ENCODE measurements at regions not wholly inside any gene's neighbourhood (a gene's known extent, or its start where the extent isn't known, plus 50 kb on each side); places are given as distances from the start of the nearest gene placed in this dataset.

- peaks cover 3% of the 10 kb centered on the region for H3K9me3 Mint-ChIP-seq (ENCODE audit: insufficient read depth)
- H3K27ac ChIP-seq (ENCODE audit: low read length in 2 of 2): no peak overlapping the region
- TF ChIP-seq EZH2 (IDR thresholded peaks at IDR 0.05; ENCODE audit: borderline replicate concordance, insufficient read depth, low read depth, low read length, poor library complexity, severe bottlenecking): no peak
- no peak for TF ChIP-seq CTCF (IDR thresholded peaks at IDR 0.05)
- no peaks in the 10 kb centered on the region for H3K4me1 Mint-ChIP-seq
- no peaks in the 10 kb centered on the region for H3K36me3 ChIP-seq (replicated peaks in 1 of 2; ENCODE audit: control extremely low read depth in 1 of 2, control insufficient read depth in 1 of 2, extremely low read depth in 1 of 2, insufficient read depth in 2 of 2, low read length in 1 of 2)
- H3K27me3 ChIP-seq (replicated peaks in 1 of 4; ENCODE audit: control extremely low read depth in 1 of 4, control insufficient read depth in 3 of 4, insufficient read depth in 4 of 4, low read length in 3 of 4): peaks cover 0 to 3% (median 0%) of the 10 kb centered on the region in 4 experiments
- H3K4me3 ChIP-seq (ENCODE audit: control extremely low read depth in 1 of 5, extremely low read depth in 1 of 5, insufficient read depth in 1 of 5, low read depth in 2 of 5, low read length in 4 of 5): no peak overlapping the region
- no CpG with 5 or more reads among the region's 2 CpGs for WGBS (ENCODE audit: insufficient coverage)
- intact Hi-C loops (cut with micrococcal nuclease): no loop called here
- CTCF ChIA-PET: no interaction called here
- H3K9me3 ChIP-seq (ENCODE audit: control extremely low read depth in 1 of 3, control insufficient read depth in 2 of 3, insufficient read depth in 1 of 3, low read length in 2 of 3): peaks cover 0 to 8% (median 0%) of the 10 kb centered on the region in 3 donors
- no peak overlapping the region for H3K4me3 Mint-ChIP-seq
- no peak for DNase-seq
- H3K27ac Mint-ChIP-seq: no peak overlapping the region
- ATAC-seq (ENCODE audit: low read depth): no peak
- no peaks in the 10 kb centered on the region for H4K20me1 ChIP-seq (ENCODE audit: control insufficient read depth, insufficient read depth, low read length, poor library complexity, severe bottlenecking)
- no peak overlapping the region for H3K9ac ChIP-seq (ENCODE audit: low read length)
- POLR2A ChIA-PET: no interaction called here
- H3K79me2 ChIP-seq (ENCODE audit: control insufficient read depth, insufficient read depth, low read length): no peaks in the 10 kb centered on the region
- no peak overlapping the region for H3K4me2 ChIP-seq (replicated peaks; ENCODE audit: low read depth, low read length, poor library complexity, severe bottlenecking)
- no peak overlapping the region for H2AFZ ChIP-seq (ENCODE audit: insufficient read depth, low read depth, low read length, poor library complexity, severe bottlenecking)
- H3K27me3 Mint-ChIP-seq: peaks cover 18% of the 10 kb centered on the region
- H3K4me1 ChIP-seq (ENCODE audit: control insufficient read depth in 2 of 2, insufficient read depth in 2 of 2, low read length in 2 of 2): no peaks in the 10 kb centered on the region
These were observed 151.0 kb upstream of the PTCH1 start for GRCh38 chr9:95667789-95668188.

DNA sequence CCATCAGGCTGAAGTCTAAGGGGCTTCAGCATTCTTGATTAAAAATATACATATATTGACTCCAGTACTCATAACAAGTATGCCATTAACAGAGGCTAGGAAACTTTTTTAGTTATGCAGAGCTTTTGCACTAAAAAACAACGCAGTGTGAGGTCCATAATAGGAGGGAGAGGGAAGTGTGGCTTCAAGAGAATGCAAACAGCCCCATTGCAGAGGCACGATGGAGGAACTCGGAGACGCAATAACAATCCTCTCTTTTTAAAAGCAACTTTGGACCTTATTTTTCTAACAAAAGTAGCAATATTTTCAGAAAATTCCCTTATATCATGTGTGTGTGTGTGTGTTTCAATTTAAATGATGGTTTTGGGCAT lies 150.0 kb upstream of the PTCH1 start:
- Histone ChIP-seq H3K4me1 (ENCODE audit: control insufficient read depth in 2 of 2, insufficient read depth in 2 of 2, low read length in 2 of 2) (no peaks in the 10 kb centered on the region), H3K27me3 (replicated peaks in 1 of 4; ENCODE audit: control extremely low read depth in 1 of 4, control insufficient read depth in 3 of 4, insufficient read depth in 4 of 4, low read length in 3 of 4) (peaks cover 0 to 3% (median 0%) of the 10 kb centered on the region in 4 experiments), H3K79me2 (ENCODE audit: control insufficient read depth, insufficient read depth, low read length) (no peaks in the 10 kb centered on the region), H3K9me3 (ENCODE audit: control extremely low read depth in 1 of 3, control insufficient read depth in 2 of 3, insufficient read depth in 1 of 3, low read length in 2 of 3) (peaks cover 0 to 9% (median 0%) of the 10 kb centered on the region in 3 donors), H3K36me3 (replicated peaks in 1 of 2; ENCODE audit: control extremely low read depth in 1 of 2, control insufficient read depth in 1 of 2, extremely low read depth in 1 of 2, insufficient read depth in 2 of 2, low read length in 1 of 2) (no peaks in the 10 kb centered on the region), H3K4me3 (ENCODE audit: control extremely low read depth in 1 of 5, extremely low read depth in 1 of 5, insufficient read depth in 1 of 5, low read depth in 2 of 5, low read length in 4 of 5) (no peak overlapping the region), H3K4me2 (replicated peaks; ENCODE audit: low read depth, low read length, poor library complexity, severe bottlenecking) (no peak overlapping the region), H3K27ac (ENCODE audit: low read length in 2 of 2) (no peak overlapping the region), H2AFZ (ENCODE audit: insufficient read depth, low read depth, low read length, poor library complexity, severe bottlenecking) (no peak overlapping the region), H3K9ac (ENCODE audit: low read length) (no peak overlapping the region), H4K20me1 (ENCODE audit: control insufficient read depth, insufficient read depth, low read length, poor library complexity, severe bottlenecking) (no peaks in the 10 kb centered on the region)
- ChIA-PET CTCF (no interaction called here), POLR2A (no interaction called here)
- no peak overlapping the region for H3K27ac Mint-ChIP-seq
- peaks cover 16% of the 10 kb centered on the region for H3K27me3 Mint-ChIP-seq
- ATAC-seq (ENCODE audit: low read depth) (no peak), DNase-seq (no peak)
- no peak for TF ChIP-seq CTCF (IDR thresholded peaks at IDR 0.05)
- peaks cover 3% of the 10 kb centered on the region for H3K9me3 Mint-ChIP-seq (ENCODE audit: insufficient read depth)
- H3K4me1 Mint-ChIP-seq: no peaks in the 10 kb centered on the region
- no peak overlapping the region for H3K4me3 Mint-ChIP-seq
- intact Hi-C loops (cut with micrococcal nuclease): no loop called here
- no CpG with 5 or more reads among the region's 4 CpGs for WGBS (ENCODE audit: insufficient coverage)
